Activated naive CD8-positive, alpha-beta T cell treated with anti-CD3 and anti-CD28 coated beads for 36 hours (primary cell): ENCODE measurements at regions not wholly inside any gene's neighbourhood (a gene's known extent, or its start where the extent isn't known, plus 50 kb on each side); places are given as distances from the start of the nearest gene placed in this dataset.

Source experiments
- DNase-seq: peaks from one replicate; pipeline ENCODE4 v3.0.0; 2021
- H3K27ac Mint-ChIP-seq: one replicate; pipeline ENCODE4 v1.8.0; 2022; ENCODE audit warnings: mild to moderate bottlenecking, moderate library complexity, mixed read lengths
- H3K27me3 Mint-ChIP-seq: one replicate; pipeline ENCODE4 v1.8.0; 2022; ENCODE audit warnings: mild to moderate bottlenecking, mixed read lengths
- H3K36me3 Mint-ChIP-seq: one replicate; pipeline ENCODE4 v1.8.0; 2021; ENCODE audit warnings: mild to moderate bottlenecking, mixed read lengths
- H3K4me1 Mint-ChIP-seq: one replicate; pipeline ENCODE4 v1.8.0; 2021; ENCODE audit warnings: mixed read lengths
- H3K4me3 Mint-ChIP-seq: one replicate; pipeline ENCODE4 v1.8.0; 2022; ENCODE audit warnings: mild to moderate bottlenecking, moderate library complexity, mixed read lengths
- H3K9me3 Mint-ChIP-seq: one replicate; pipeline ENCODE4 v1.8.0; 2022; ENCODE audit warnings: mixed read lengths

DNA sequence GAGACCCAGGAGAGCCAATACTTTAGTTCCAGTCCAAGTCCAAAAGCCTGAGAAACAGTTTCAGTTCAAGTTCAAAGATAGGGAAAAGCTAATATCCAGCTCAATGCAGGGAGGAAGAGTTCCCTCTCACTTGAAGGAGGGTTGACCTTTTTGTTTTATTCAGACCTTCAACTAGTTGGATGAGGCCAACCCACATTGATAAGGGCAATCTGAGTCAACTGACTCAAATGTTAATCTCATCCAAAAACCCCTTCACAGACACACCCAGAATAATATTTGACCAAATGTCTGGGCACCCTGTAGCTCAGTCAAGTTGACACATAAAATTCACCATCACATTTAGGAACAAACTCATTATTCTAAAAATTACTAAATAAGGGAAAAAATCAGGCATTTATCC is 246.8 kb downstream of the METTL4 start:
- H3K4me3 Mint-ChIP-seq: no peak overlapping the region
- H3K9me3 Mint-ChIP-seq: peaks cover 2% of the 10 kb centered on the region
- no peaks in the 10 kb centered on the region for H3K36me3 Mint-ChIP-seq
- H3K4me1 Mint-ChIP-seq: no peaks in the 10 kb centered on the region
- no peak overlapping the region for H3K27ac Mint-ChIP-seq
- peaks cover 15% of the 10 kb centered on the region for H3K27me3 Mint-ChIP-seq
- no peak for DNase-seq

GRCh38 chr18:2325308-2325849 is 245.9 kb downstream of the METTL4 start:
- H3K27ac Mint-ChIP-seq: no peak overlapping the region
- no peak for DNase-seq
- no peaks in the 10 kb centered on the region for H3K36me3 Mint-ChIP-seq
- H3K4me1 Mint-ChIP-seq: no peaks in the 10 kb centered on the region
- peaks cover 1% of the 10 kb centered on the region for H3K9me3 Mint-ChIP-seq
- peaks cover 14% of the 10 kb centered on the region for H3K27me3 Mint-ChIP-seq
- H3K4me3 Mint-ChIP-seq: no peak overlapping the region

DNA sequence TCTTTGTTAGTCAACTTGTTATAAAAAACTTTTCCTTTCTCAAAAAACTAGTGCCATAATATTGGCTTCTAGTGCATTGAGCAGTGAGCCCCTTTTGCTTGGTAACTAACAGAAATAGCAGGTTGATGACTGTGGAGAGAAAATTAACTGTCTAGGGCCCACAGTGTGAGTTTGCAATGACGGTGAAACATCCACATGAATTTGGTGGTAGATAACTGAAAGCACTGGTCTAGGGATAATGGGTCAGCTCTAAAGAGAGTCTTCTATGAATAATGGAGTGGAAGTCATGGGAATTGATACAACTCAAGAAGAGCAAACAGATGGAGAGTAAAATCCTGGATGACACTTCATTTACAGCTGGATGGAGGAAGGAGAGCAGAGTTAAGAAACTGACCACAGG is 245.4 kb downstream of the METTL4 start:
- no peak overlapping the region for H3K27ac Mint-ChIP-seq
- no peaks in the 10 kb centered on the region for H3K36me3 Mint-ChIP-seq
- peaks cover 1% of the 10 kb centered on the region for H3K9me3 Mint-ChIP-seq
- H3K4me1 Mint-ChIP-seq: no peaks in the 10 kb centered on the region
- no peak overlapping the region for H3K4me3 Mint-ChIP-seq
- peaks cover 11% of the 10 kb centered on the region for H3K27me3 Mint-ChIP-seq
- DNase-seq: no peak

DNA sequence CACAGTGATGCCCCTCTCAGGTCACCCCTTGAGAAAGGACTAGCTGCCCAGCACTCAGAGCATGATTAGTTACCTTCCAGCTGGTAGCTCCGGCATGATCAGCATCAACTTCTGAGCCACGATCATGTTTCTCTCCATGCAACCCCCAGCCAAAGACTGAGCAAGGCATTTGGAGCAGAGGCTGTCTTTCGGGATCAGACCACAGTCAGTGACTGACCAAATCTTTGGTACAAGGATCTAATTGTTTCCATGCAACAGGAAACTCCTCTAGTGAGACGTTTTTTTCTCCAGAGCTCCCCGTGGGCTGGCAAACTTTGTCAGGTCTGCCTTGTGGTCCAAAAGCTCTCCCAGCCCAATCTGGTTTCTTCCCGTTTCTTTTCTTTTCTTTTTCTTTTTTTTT is 244.3 kb downstream of the METTL4 start:
- Mint-ChIP-seq H3K4me1 (no peaks in the 10 kb centered on the region), H3K27me3 (peaks cover 8% of the 10 kb centered on the region), H3K27ac (no peak overlapping the region), H3K4me3 (no peak overlapping the region), H3K9me3 (peaks cover 1% of the 10 kb centered on the region), H3K36me3 (no peaks in the 10 kb centered on the region)
- no peak for DNase-seq

GRCh38 chr18:2330764-2331163 is 240.5 kb downstream of the METTL4 start:
- H3K27me3 Mint-ChIP-seq: peaks cover 7% of the 10 kb centered on the region
- no peaks in the 10 kb centered on the region for H3K36me3 Mint-ChIP-seq
- DNase-seq: no peak
- H3K27ac Mint-ChIP-seq: no peak overlapping the region
- no peaks in the 10 kb centered on the region for H3K4me1 Mint-ChIP-seq
- H3K4me3 Mint-ChIP-seq: no peak overlapping the region
- H3K9me3 Mint-ChIP-seq: no peaks in the 10 kb centered on the region

- Mint-ChIP-seq H3K4me3 (no peak overlapping the region), H3K4me1 (no peaks in the 10 kb centered on the region), H3K27ac (no peak overlapping the region), H3K36me3 (no peaks in the 10 kb centered on the region), H3K27me3 (peaks cover 7% of the 10 kb centered on the region), H3K9me3 (no peaks in the 10 kb centered on the region)
- no peak for DNase-seq
Observed at GRCh38 chr18:2331491-2331890, 239.8 kb downstream of the METTL4 start.

GRCh38 chr18:2336690-2337392 is 234.5 kb downstream of the METTL4 start:
- DNase-seq: no peak
- Mint-ChIP-seq H3K4me1 (peaks cover 5% of the 10 kb centered on the region), H3K27me3 (peaks cover 22% of the 10 kb centered on the region), H3K9me3 (no peaks in the 10 kb centered on the region), H3K36me3 (no peaks in the 10 kb centered on the region), H3K4me3 (no peak overlapping the region), H3K27ac (no peak overlapping the region)

- peak; percentile 33 for DNase-seq
- Mint-ChIP-seq H3K36me3 (no peaks in the 10 kb centered on the region), H3K27ac (no peak overlapping the region), H3K4me1 (peaks cover 5% of the 10 kb centered on the region), H3K4me3 (no peak overlapping the region), H3K27me3 (peaks cover 26% of the 10 kb centered on the region), H3K9me3 (no peaks in the 10 kb centered on the region)
Observed at GRCh38 chr18:2337552-2338141, 233.7 kb downstream of the METTL4 start.

DNA sequence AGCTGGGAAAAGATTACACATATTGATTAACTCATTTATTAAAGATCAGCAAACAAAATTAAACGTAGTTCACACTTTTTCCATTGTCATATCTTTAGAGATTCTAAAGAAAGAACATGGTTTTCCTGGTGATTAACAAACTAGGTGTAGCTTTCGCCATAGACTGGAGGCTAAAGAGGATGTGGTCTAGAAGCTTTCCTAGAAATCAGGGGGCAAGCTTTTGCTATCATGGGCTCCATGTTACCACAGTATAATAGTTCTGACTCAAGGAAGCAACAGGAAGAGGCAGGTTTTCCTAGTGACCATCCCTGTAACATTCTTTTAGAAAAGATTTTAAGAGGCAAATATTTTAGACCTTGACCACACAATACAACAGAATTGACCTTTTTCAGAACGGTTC is 232.7 kb downstream of the METTL4 start:
- Mint-ChIP-seq H3K4me3 (no peak overlapping the region), H3K27ac (no peak overlapping the region), H3K4me1 (peaks cover 5% of the 10 kb centered on the region), H3K27me3 (peaks cover 28% of the 10 kb centered on the region), H3K36me3 (no peaks in the 10 kb centered on the region), H3K9me3 (no peaks in the 10 kb centered on the region)
- DNase-seq: no peak

- Mint-ChIP-seq H3K4me3 (no peak overlapping the region), H3K4me1 (peaks cover 5% of the 10 kb centered on the region)
Observed at GRCh38 chr18:2340335-2340734, 231.0 kb downstream of the METTL4 start.

DNA sequence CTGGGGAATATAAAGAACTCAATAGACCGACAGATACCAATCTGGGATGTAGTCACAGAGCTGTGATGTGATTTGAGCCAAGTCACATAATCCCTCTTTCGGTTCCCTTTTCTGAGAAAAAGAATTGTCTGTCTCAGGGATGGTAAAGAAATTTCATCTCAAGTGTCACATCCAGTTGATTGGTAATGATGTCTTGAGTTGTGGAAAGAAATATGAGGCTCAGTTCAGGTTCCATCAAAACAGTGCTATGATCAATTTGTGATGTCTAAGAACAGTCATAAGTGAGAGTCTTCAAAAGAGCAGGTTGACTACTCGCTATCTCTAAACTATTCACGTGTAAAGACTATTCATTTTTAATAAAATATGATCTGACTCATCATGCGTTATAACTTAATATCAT is 223.3 kb downstream of the METTL4 start:
- H3K4me1 Mint-ChIP-seq: no peaks in the 10 kb centered on the region
- H3K4me3 Mint-ChIP-seq: no peak overlapping the region
- peaks cover 4% of the 10 kb centered on the region for H3K27me3 Mint-ChIP-seq
- no peak overlapping the region for H3K27ac Mint-ChIP-seq
- no peak for DNase-seq
- H3K36me3 Mint-ChIP-seq: no peaks in the 10 kb centered on the region
- no peaks in the 10 kb centered on the region for H3K9me3 Mint-ChIP-seq

More at GRCh38 chr18:2340335-2340734, 231.0 kb downstream of the METTL4 start:
- Mint-ChIP-seq H3K27me3 (peaks cover 25% of the 10 kb centered on the region), H3K36me3 (no peaks in the 10 kb centered on the region), H3K9me3 (no peaks in the 10 kb centered on the region), H3K27ac (no peak overlapping the region)
- no peak for DNase-seq

DNA sequence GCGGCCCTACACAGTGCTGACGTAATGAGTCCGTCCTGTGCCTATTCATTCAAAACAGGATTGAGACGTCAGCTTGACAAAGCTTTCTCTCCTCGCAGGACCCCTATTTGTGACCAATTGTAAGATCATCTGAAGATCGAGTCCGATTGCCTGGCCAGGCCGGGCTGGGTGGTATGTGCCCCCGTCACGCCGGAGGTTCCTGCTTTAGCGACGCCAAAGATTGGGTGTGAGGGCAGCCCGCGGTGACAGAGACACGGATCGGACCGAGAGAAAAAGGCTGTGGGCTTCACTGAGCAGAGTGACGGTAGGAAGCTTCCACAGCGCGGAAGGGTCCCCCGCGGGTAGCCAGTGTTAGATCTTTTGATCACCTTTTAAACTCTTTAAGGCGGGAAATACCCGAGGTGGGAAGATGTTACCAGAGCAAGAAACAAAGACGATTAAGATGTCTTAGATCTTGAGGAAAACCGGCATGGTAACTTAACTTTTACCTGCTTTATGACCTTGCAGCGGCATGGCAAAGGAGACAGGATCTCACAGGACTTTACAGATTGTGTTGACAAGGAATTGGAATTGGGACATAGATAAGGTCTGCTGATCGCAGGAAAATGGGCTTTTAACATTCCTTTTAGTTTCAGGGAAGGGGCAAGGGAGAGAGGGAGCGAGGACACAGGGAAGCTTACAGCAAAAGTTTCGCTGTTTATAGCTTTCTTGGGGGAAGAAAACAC is 220.0 kb downstream of the METTL4 start:
- Mint-ChIP-seq H3K27me3 (peaks cover 5% of the 10 kb centered on the region), H3K4me3 (no peak overlapping the region), H3K27ac (no peak overlapping the region), H3K9me3 (no peaks in the 10 kb centered on the region), H3K4me1 (no peaks in the 10 kb centered on the region), H3K36me3 (no peaks in the 10 kb centered on the region)
- no peak for DNase-seq

DNA sequence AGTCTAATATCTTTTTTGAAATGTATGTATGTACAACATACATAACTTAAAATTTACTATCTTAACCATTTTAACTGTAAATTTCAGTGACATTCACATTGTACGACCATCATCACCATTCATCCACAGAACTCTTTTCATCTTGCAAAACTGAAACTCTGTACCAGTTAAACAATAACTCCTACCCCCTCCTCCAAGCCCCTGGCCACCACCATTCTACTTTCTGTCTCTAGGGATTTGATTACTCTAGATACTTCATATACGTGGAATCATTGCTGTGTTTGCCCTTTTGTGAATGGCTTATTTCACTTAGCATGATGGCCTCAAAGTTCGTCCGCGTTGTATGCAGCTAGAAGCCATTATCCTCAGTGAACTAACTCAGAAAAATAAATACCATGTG is 217.0 kb downstream of the METTL4 start:
- no peak for DNase-seq
- no peaks in the 10 kb centered on the region for H3K36me3 Mint-ChIP-seq
- H3K27ac Mint-ChIP-seq: no peak overlapping the region
- no peaks in the 10 kb centered on the region for H3K4me1 Mint-ChIP-seq
- no peak overlapping the region for H3K4me3 Mint-ChIP-seq
- no peaks in the 10 kb centered on the region for H3K9me3 Mint-ChIP-seq
- peaks cover 3% of the 10 kb centered on the region for H3K27me3 Mint-ChIP-seq

GRCh38 chr18:2356906-2357305 is 214.4 kb downstream of the METTL4 start:
- Mint-ChIP-seq H3K27ac (no peak overlapping the region), H3K36me3 (no peaks in the 10 kb centered on the region), H3K4me1 (no peaks in the 10 kb centered on the region), H3K9me3 (no peaks in the 10 kb centered on the region), H3K4me3 (no peak overlapping the region), H3K27me3 (peaks cover 3% of the 10 kb centered on the region)
- DNase-seq: no peak

DNA sequence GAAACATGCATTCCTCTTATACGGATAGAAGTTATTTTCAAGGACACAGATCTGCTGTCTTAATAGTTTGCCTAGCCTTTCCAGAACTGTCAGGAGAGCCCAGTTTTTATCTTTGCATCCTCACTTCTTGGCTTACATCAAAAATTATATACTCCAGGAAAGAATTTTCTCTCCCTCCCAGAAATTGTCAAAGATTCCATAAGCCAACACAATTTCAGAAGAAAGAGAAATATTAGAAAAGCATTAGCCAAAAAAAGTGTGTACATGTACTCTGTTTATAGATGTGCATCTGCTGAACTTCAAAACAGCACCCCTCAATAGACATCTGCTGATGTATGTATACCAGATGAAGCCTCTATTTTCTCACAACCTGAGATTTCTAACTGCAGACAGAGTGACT is 210.4 kb downstream of the METTL4 start:
- H3K36me3 Mint-ChIP-seq: no peaks in the 10 kb centered on the region
- no peak for DNase-seq
- no peaks in the 10 kb centered on the region for H3K9me3 Mint-ChIP-seq
- H3K27ac Mint-ChIP-seq: no peak overlapping the region
- no peaks in the 10 kb centered on the region for H3K4me1 Mint-ChIP-seq
- H3K4me3 Mint-ChIP-seq: no peak overlapping the region
- H3K27me3 Mint-ChIP-seq: peaks cover 6% of the 10 kb centered on the region
